Retinal pigment epithelial cell (primary cell): ENCODE measurements at regions not wholly inside any gene's neighbourhood (a gene's known extent, or its start where the extent isn't known, plus 50 kb on each side); places are given as distances from the start of the nearest gene placed in this dataset.
"Not testable (repeated sequence)": the region's sequence is repeated elsewhere in the genome, so short reads cannot be mapped to it uniquely, and the experiment has no call there.

Experiments used
- DNase-seq: peaks from one replicate; pipeline ENCODE4 v3.0.0-alpha.2; 2010; ENCODE audit warnings: low read depth
- H3K4me3 ChIP-seq: 2 replicates; pipeline ENCODE4 v1.5.1; 2011; ENCODE audit warnings: mild to moderate bottlenecking, low read length, control low read depth, moderate library complexity
- TF ChIP-seq, protein P1 (sequence below): conservative IDR thresholded peaks from 2 replicates; pipeline ENCODE4 v1.5.1; 2011; ENCODE audit warnings: low read depth, low read length, control low read depth, inconsistent platforms

DNA sequence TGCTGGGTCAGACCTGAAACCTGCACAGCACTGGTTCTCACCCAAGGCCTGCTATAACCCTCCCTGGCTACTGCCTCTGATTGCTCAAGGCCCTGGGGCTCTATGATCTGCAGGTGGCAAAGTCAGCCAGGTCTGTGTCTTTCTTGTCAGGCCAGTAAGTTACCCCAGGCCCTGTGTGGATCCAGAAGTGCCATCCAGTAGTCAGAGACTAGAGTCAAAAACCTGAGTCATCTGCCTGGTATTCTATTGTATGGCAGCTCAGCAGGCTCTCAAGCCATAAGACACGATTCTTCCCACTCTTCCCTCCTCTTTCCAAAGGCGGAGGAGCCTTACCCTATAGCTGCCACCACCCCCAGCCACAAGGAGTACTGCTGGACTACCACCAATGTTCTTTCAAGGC is 593.0 kb downstream of the FRK start:
- TF ChIP-seq, protein P1, sequence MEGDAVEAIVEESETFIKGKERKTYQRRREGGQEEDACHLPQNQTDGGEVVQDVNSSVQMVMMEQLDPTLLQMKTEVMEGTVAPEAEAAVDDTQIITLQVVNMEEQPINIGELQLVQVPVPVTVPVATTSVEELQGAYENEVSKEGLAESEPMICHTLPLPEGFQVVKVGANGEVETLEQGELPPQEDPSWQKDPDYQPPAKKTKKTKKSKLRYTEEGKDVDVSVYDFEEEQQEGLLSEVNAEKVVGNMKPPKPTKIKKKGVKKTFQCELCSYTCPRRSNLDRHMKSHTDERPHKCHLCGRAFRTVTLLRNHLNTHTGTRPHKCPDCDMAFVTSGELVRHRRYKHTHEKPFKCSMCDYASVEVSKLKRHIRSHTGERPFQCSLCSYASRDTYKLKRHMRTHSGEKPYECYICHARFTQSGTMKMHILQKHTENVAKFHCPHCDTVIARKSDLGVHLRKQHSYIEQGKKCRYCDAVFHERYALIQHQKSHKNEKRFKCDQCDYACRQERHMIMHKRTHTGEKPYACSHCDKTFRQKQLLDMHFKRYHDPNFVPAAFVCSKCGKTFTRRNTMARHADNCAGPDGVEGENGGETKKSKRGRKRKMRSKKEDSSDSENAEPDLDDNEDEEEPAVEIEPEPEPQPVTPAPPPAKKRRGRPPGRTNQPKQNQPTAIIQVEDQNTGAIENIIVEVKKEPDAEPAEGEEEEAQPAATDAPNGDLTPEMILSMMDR: no peak
- DNase-seq: no peak
- H3K4me3 ChIP-seq: no peak overlapping the region

DNA sequence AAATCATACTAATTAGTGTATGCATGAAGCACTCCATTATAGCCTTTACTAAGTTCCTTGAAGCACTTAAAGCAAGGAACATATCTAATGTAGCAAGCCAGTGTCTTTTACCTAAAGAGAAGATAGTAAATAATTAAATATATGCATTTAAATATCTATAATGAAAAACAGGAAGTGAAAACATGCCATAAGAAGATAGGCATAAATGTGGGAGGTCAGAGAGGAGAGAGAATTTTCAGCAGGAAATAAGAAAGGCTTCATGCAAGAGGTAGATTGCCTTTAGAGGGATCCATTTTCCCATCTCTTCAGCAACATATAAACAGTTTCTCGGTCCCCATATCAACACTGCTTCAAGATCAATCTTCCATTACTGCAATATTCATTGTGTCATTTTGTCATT is 599.8 kb downstream of the FRK start:
- H3K4me3 ChIP-seq: no peak overlapping the region
- no peak for DNase-seq
- TF ChIP-seq, protein P1: no peak

DNA sequence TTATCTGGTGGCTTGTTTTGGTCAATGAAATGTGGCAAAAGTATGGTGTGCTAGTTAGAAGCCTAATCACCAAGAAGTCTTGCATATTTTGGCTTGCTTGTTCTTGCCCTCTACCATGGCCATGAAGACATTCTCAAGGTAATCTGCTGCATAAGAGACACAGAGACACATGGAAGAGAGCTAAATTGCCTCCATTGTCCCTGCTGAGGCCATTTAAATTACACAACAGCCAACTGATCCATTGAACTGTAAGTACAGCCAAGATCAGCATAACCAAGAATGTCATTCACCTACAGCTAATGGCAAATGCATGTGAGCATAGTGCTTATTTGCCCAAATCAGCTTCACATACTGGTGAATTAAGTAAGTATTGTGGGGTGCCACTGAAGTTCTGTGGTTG is 603.8 kb downstream of the FRK start:
- no peak overlapping the region for H3K4me3 ChIP-seq
- TF ChIP-seq, protein P1: no peak
- no peak for DNase-seq

DNA sequence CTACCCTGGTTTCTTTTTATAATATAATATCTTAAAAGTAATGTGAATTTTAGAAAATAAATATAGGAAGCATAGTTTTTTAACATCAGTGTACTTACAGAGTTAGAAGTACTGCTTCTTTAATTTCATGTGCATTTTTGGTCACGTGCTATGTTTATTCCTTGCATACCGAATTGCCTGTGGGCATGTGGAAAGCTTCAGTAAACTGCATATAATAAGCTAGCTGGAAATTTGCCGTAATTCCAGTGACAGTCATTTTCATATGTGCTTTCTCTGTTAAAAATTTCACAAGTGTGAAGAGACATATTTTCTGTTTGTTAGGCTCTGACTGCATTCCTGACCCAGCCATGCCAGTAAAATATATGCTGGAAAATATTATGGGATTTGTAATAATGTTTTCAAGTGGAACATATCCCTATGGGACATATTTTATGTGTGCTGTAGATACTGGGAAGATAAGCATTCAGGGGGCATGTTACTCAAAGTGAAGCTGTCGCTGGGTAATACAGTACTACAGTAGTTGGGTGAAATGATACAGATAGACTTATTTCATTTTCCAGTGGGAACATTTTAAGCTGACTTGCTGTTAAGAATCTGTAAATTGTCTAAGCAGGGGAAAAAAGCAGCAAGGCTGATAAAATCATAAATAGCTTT is 616.7 kb downstream of the FRK start:
- no peak overlapping the region for H3K4me3 ChIP-seq
- no peak for DNase-seq
- TF ChIP-seq, protein P1: no peak

DNA sequence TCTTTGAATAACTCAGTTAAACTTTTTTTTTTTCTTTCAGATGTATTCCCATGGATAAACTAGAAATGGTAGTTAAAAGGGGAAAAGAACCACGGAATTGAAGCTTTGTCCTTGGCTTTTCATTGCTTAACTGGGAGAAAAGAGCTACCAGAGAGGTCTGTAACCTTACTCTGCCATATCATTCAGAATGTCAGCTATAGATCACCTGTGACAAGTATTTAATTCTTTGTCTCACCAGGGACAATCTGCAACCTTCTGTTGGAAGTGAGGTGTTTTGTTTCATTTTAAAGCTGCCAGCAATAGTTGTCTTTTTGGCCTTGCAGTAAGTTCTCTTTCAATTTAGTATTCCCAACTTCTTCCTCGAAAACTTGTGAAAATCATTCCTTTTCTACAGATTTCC is 618.4 kb downstream of the FRK start:
- no peak overlapping the region for H3K4me3 ChIP-seq
- no peak for DNase-seq
- TF ChIP-seq, protein P1: no peak

DNA sequence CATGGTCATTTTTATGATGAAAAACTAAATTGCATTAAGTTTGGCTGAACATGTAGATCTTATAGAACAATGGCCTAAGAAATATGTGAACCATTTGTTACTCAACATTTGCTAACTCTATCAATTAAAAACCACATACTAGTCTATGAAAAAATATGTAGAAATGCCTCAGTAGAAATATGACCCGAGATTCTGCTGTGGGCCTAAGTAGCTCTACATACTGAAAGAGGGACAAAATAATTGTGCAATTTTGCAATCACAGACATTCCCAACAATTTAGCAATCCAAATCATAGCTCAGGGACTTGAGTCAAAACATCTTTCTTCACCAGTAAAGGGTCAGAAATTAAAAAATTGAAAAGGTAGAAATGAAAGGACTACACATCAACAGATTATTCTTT is 619.0 kb downstream of the FRK start:
- TF ChIP-seq, protein P1: no peak
- no peak overlapping the region for H3K4me3 ChIP-seq
- DNase-seq: no peak

DNA sequence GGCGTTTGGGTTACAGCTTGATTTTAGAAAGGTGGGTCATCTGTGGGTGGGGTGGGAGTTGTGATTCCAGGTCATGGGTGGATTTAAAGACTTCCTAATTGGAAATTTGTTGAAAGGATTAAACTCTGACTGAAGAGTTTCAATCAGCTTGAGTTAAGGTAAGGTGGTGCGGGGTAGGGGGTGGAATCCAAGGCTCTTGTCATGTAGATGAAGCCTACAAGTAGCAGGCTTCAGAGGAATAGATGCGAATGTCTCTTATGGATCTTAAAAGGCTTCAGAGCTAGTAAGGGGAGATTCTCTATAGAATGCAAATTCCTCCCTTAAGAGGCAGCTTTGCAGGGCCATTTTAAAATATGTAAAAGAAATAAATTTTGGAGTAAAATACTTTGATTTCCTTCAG is 645.3 kb downstream of the FRK start:
- H3K4me3 ChIP-seq: no peak overlapping the region
- no peak for DNase-seq
- TF ChIP-seq, protein P1: no peak

DNA sequence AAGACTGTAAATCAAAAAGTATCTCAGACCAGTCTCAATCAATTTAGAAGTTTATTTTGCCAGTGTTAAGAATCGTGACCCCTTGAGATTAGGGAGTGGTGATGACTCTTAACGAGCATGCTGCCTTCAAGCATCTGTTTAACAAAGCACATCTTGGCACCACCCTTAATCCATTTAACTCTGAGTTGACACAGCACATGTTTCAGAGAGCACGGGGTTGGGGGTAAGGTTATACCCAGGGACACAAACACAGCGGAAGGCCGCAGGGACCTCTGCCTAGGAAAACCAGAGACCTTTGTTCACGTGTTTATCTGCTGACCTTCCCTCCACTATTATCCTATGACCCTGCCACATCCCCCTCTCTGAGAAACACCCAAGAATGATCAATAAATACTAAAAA is 645.8 kb downstream of the FRK start:
- DNase-seq: peak; percentile 14
- not testable (repeated sequence) for H3K4me3 ChIP-seq
